IPS-18a (cell line): ENCODE measurements at regions not wholly inside any gene's neighbourhood (a gene's known extent, or its start where the extent isn't known, plus 50 kb on each side); places are given as distances from the start of the nearest gene placed in this dataset.
"Not testable (repeated sequence)": the region's sequence is repeated elsewhere in the genome, so short reads cannot be mapped to it uniquely, and the experiment has no call there.

Experiments
- H3K27ac ChIP-seq: one replicate; pipeline ENCODE4 v1.5.1; 2013; ENCODE audit warnings: low read length
- H3K27me3 ChIP-seq: one replicate; pipeline ENCODE4 v1.6.1; 2013; ENCODE audit warnings: mild to moderate bottlenecking, low read length; ENCODE audit not compliant: control insufficient read depth, insufficient read depth
- H3K36me3 ChIP-seq: one replicate; pipeline ENCODE4 v1.6.1; 2013; ENCODE audit warnings: low read depth, low read length; ENCODE audit not compliant: control insufficient read depth
- H3K4me1 ChIP-seq: one replicate; pipeline ENCODE4 v1.6.1; 2013; ENCODE audit warnings: low read depth, low read length; ENCODE audit not compliant: control insufficient read depth
- H3K4me3 ChIP-seq: one replicate; pipeline ENCODE4 v1.5.1; 2013; ENCODE audit warnings: low read length
- H3K9ac ChIP-seq: one replicate; pipeline ENCODE4 v1.6.1; 2013; ENCODE audit warnings: mild to moderate bottlenecking, low read length, moderate library complexity
- H3K9me3 ChIP-seq: one replicate; pipeline ENCODE4 v1.6.1; 2013; ENCODE audit warnings: low read depth, low read length; ENCODE audit not compliant: control insufficient read depth

DNA sequence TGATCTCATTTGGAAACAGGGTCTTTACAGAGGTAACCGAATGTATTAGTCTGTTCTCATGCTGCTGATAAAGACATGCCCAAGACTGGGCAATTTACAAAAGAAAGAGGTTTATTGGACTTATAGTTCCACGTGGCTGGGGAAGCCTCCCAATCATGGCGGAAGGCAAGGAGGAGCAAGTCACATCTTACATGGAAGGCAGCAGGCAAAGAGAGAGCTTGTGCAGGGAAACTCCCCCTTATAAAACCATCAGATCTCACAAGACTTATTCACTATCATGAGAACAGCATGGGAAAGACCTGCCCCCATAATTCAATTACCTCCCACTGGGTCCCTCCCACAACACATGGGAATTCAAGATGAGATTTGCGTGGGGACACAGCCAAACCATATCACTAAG, 171.8 kb upstream of the ID2 start:
- not testable (repeated sequence) for H3K36me3 ChIP-seq, H3K27me3 ChIP-seq, H3K4me1 ChIP-seq, H3K27ac ChIP-seq, H3K4me3 ChIP-seq, H3K9ac ChIP-seq, H3K9me3 ChIP-seq

DNA sequence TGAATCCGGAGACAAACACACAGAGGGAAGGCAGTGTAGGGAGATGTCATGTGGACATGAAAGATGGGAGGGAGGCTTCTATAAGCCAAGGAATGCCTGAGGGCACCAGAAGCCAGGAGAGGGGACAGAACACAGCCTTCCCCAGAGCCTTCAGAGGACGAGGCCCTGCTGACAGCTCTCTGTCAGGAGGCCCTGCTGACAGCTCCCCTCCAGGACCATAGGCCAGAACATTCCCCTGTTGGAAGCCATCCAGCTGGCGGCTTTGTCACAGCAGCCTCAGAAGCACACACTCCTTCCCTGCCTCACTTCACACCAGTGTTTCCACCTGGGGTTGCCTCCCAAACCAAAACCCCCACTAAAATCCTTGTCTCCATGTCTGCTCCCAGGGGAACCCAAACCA, 171.3 kb upstream of the ID2 start:
- Histone ChIP-seq H3K36me3 (no peaks in the 10 kb centered on the region), H3K4me3 (no peak overlapping the region), H3K9ac (no peak overlapping the region), H3K9me3 (peaks cover 2% of the 10 kb centered on the region), H3K27ac (no peak overlapping the region), H3K4me1 (peaks cover 2% of the 10 kb centered on the region), H3K27me3 (no peaks in the 10 kb centered on the region)

- H3K4me3 ChIP-seq = no peak overlapping the region
- H3K4me1 ChIP-seq = no peaks in the 10 kb centered on the region
- H3K9ac ChIP-seq = no peak overlapping the region
- no peak overlapping the region for H3K27ac ChIP-seq
- H3K36me3 ChIP-seq = no peaks in the 10 kb centered on the region
- no peaks in the 10 kb centered on the region for H3K27me3 ChIP-seq
- H3K9me3 ChIP-seq = peaks cover 2% of the 10 kb centered on the region
Measured at GRCh38 chr2:8511868-8512612, 169.8 kb upstream of the ID2 start.

DNA sequence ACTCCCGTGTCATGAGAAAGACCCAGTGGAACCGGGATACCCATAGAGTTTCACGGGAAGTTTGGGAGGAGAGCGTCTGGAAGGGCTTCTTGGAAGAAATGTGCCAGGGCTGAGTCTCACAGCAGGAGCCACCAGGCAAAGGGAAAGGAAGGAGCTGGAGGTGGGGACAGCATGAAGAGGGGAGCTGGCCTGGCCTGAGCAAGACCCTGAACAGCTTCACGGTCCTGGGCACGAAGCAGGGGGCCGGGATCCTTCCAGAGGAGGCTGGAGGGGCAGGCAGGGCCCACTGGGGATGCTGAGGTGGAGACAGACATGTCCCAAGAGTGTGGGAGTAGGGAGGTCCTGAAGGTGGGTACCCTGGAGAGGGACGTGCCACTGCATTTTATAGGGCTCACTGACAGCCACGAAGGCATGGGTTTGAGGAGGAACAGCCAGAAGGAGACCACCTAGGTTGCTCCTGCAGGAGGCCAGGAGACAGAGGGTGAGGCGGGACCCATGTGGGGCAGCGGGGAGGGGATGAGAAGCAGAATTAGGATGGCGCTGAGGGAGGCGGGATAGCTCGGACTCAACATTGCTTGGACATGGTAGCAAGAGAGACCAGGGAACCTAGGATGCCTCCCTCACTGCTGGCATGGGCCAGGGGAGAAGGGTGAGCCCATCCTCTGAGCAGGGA, 168.1 kb upstream of the ID2 start:
- no peaks in the 10 kb centered on the region for H3K36me3 ChIP-seq
- H3K4me1 ChIP-seq = no peaks in the 10 kb centered on the region
- no peak overlapping the region for H3K4me3 ChIP-seq
- H3K9me3 ChIP-seq = peaks cover 2% of the 10 kb centered on the region
- no peak overlapping the region for H3K27ac ChIP-seq
- H3K27me3 ChIP-seq = no peaks in the 10 kb centered on the region
- no peak overlapping the region for H3K9ac ChIP-seq

DNA sequence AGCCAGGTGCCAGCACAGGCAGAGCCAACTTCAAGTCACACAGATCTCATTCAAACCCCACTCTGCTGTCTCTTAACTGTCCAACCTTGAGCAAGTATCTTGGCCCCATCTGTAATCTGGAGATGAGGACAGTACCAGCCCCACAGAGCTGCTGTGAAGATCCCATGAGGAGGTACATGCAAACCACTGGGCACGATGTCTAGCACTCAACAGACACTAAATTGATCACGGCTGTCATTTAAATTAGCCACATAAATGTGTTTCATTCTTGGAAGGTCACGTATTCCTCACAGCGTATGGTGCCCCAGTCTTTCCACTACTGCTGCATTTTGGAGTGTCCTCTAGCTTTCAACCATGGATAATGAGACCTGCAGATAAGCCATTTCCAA, 167.6 kb upstream of the ID2 start:
- Histone ChIP-seq H3K27ac (no peak overlapping the region), H3K9ac (no peak overlapping the region), H3K9me3 (peaks cover 2% of the 10 kb centered on the region), H3K4me3 (no peak overlapping the region), H3K36me3 (no peaks in the 10 kb centered on the region), H3K4me1 (no peaks in the 10 kb centered on the region), H3K27me3 (no peaks in the 10 kb centered on the region)

GRCh38 chr2:8514796-8515758, 166.8 kb upstream of the ID2 start:
- Histone ChIP-seq H3K9me3 (no peaks in the 10 kb centered on the region), H3K27me3 (no peaks in the 10 kb centered on the region), H3K9ac (no peak overlapping the region), H3K36me3 (no peaks in the 10 kb centered on the region), H3K4me3 (no peak overlapping the region), H3K27ac (no peak overlapping the region), H3K4me1 (no peaks in the 10 kb centered on the region)

DNA sequence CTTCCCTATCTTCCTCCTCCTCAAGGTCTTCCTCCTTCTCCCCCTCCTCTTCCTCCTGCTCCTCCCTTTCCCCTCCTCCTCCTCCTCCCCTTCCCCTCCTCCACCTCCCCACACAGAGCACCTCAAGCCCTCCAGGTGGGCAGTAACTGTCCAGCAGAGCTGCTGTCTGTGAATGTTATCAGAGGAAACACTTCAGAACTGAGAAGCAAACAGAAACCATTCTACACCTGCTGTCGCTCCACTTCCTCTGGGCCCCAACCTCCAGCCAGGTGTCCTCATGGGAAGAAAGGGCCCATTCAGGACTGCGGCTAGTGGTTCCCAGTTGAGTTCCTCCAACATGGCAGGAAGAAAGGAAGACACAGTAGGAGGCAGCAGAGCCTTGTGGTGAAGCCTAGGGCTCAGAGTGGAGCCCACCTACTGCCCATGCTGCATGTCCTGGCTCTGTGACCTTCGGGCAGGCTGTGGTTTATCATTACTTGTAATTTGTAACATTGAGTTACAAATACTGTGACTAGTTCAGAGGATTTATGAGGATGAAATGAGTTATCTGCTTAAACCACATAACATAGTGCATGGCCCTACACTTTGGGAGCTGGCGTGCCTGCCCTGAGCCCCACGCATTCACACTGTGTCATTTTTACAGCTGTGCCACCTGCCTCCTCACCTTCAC, 165.9 kb upstream of the ID2 start:
- no peak overlapping the region for H3K4me3 ChIP-seq
- H3K4me1 ChIP-seq = no peaks in the 10 kb centered on the region
- no peak overlapping the region for H3K9ac ChIP-seq

GRCh38 chr2:8517850-8518498, 163.9 kb upstream of the ID2 start:
- Histone ChIP-seq H3K27me3 (no peaks in the 10 kb centered on the region), H3K9ac (no peak overlapping the region), H3K9me3 (no peaks in the 10 kb centered on the region), H3K4me1 (no peaks in the 10 kb centered on the region), H3K4me3 (no peak overlapping the region), H3K36me3 (no peaks in the 10 kb centered on the region), H3K27ac (no peak overlapping the region)

More for the DNA sequence above, 165.9 kb upstream of the ID2 start:
- Histone ChIP-seq H3K9me3 (no peaks in the 10 kb centered on the region), H3K27ac (no peak overlapping the region), H3K36me3 (no peaks in the 10 kb centered on the region), H3K27me3 (no peaks in the 10 kb centered on the region)

GRCh38 chr2:8518979-8519668, 162.7 kb upstream of the ID2 start:
- H3K36me3 ChIP-seq = no peaks in the 10 kb centered on the region
- H3K4me1 ChIP-seq = no peaks in the 10 kb centered on the region
- no peak overlapping the region for H3K27ac ChIP-seq
- H3K9ac ChIP-seq = no peak overlapping the region
- no peaks in the 10 kb centered on the region for H3K27me3 ChIP-seq
- H3K9me3 ChIP-seq = no peaks in the 10 kb centered on the region
- no peak overlapping the region for H3K4me3 ChIP-seq

GRCh38 chr2:8520791-8521344, 161.0 kb upstream of the ID2 start:
- H3K27ac ChIP-seq = no peak overlapping the region
- peaks cover 6% of the 10 kb centered on the region for H3K4me1 ChIP-seq
- H3K9me3 ChIP-seq = no peaks in the 10 kb centered on the region
- no peaks in the 10 kb centered on the region for H3K36me3 ChIP-seq
- no peaks in the 10 kb centered on the region for H3K27me3 ChIP-seq
- no peak overlapping the region for H3K9ac ChIP-seq
- H3K4me3 ChIP-seq = no peak overlapping the region
